Endothelial cell of umbilical vein (primary cell): ENCODE measurements at regions not wholly inside any gene's neighbourhood (a gene's known extent, or its start where the extent isn't known, plus 50 kb on each side); places are given as distances from the start of the nearest gene placed in this dataset.

Experiments
- BruUV-seq: library from RNA; stranded (reverse); fragments of 400-500 nt; replicated peaks from 2 replicates; lab custom pipeline; 2021; lab: Mats Ljungman, UMichigan
- CTCF ChIA-PET: fragments of 300-600, 350-600 bp; sonication (Branson Sonifier 250); formaldehyde crosslinking; loops from one replicate; lab custom pipeline; 2021; ENCODE audit warnings: antibody characterized with exemption, inconsistent platforms; lab: Charles Lee
- POLR2A ChIA-PET: fragments of 300-600, 350-600 bp; sonication (Branson Sonifier 250); formaldehyde crosslinking; loops from one replicate; lab custom pipeline; 2021; ENCODE audit warnings: antibody characterized with exemption, inconsistent platforms; lab: Charles Lee
- DNase-seq: peaks from one replicate; pipeline ENCODE4 v3.0.0-alpha.2; 2011; ENCODE audit warnings: low read depth, low spot score
- FAIRE-seq: peaks from 2 replicates; lab custom pipeline; 2011; peaks lifted over from hg19 to GRCh38; lab: Jason Lieb, UNC
- H2AFZ ChIP-seq: 2 replicates; pipeline ENCODE4 v1.6.0; 2012; ENCODE audit warnings: low read depth, low read length, control low read depth, inconsistent platforms
- H3K27ac ChIP-seq: 2 replicates; pipeline ENCODE4 v1.5.1; 2011; ENCODE audit warnings: low read depth, mild to moderate bottlenecking, control low read depth, low read length, moderate library complexity; ENCODE audit not compliant: insufficient read depth
- H3K27me3 ChIP-seq, 2 experiments: 2 replicates each; pipeline versions ENCODE4 v1.6.0 to v1.6.1; 2011; ENCODE audit warnings: low read length in 2 of 2, mixed read lengths in 1 of 2; ENCODE audit not compliant: control insufficient read depth in 2 of 2, insufficient read depth in 2 of 2
- H3K36me3 ChIP-seq, 2 experiments: 2 replicates in 1 of 2; 3 replicates in 1 of 2; pipeline ENCODE4 v1.5.1; 2011; ENCODE audit warnings: low read length in 2 of 2, mild to moderate bottlenecking in 1 of 2, moderate library complexity in 1 of 2; ENCODE audit not compliant: control insufficient read depth in 2 of 2, insufficient read depth in 2 of 2; ENCODE audit errors: extremely low read depth in 1 of 2
- H3K4me1 ChIP-seq: 3 replicates; pipeline ENCODE4 v1.5.1; 2011; ENCODE audit warnings: mild to moderate bottlenecking, low read length; ENCODE audit not compliant: control insufficient read depth, insufficient read depth; ENCODE audit errors: extremely low read depth
- H3K4me2 ChIP-seq: 2 replicates; pipeline ENCODE4 v1.6.1; 2011; ENCODE audit warnings: low read length, control low read depth, mixed read lengths; ENCODE audit not compliant: insufficient read depth
- H3K4me3 ChIP-seq, 3 experiments: fragments of 200-600 bp in 1 of 3; sonication (generic), shearing (Covaris generic) in 1 of 3; replicated peaks in 1 of 3; 2 replicates each; pipeline ENCODE4 v1.5.1; 2011 to 2016; ENCODE audit warnings: control low read depth in 3 of 3, low read length in 3 of 3, mild to moderate bottlenecking in 2 of 3, inconsistent platforms in 1 of 3, low read depth in 1 of 3, moderate library complexity in 1 of 3; ENCODE audit not compliant: insufficient read depth in 1 of 3
- H3K79me2 ChIP-seq: 2 replicates; pipeline ENCODE4 v1.6.0; 2012; ENCODE audit warnings: low read length, inconsistent platforms; ENCODE audit not compliant: control insufficient read depth, insufficient read depth
- H3K9ac ChIP-seq: replicated peaks from 2 replicates; pipeline ENCODE3; 2011; ENCODE audit warnings: low read length, control low read depth; ENCODE audit not compliant: insufficient read depth; ENCODE audit errors: extremely low read depth
- H3K9me1 ChIP-seq: replicated peaks from 3 replicates; pipeline ENCODE4 v1.6.0; 2011; ENCODE audit warnings: mild to moderate bottlenecking, low read length; ENCODE audit not compliant: control insufficient read depth, insufficient read depth; ENCODE audit errors: extremely low read depth
- H3K9me3 ChIP-seq: replicated peaks from 2 replicates; pipeline ENCODE4 v1.5.1; 2012; ENCODE audit warnings: low read length, inconsistent platforms; ENCODE audit not compliant: control insufficient read depth, insufficient read depth
- H4K20me1 ChIP-seq: replicated peaks from 2 replicates; pipeline ENCODE3; 2011; ENCODE audit warnings: mild to moderate bottlenecking, low read length; ENCODE audit not compliant: control insufficient read depth, insufficient read depth; ENCODE audit errors: extremely low read depth
- CTCF ChIP-seq, 2 donors: IDR thresholded peaks; 1 replicate in 1 of 2; 2 replicates in 1 of 2; pipeline ENCODE4 v1.5.1; 2011; ENCODE audit warnings: low read length in 2 of 2, mild to moderate bottlenecking in 2 of 2, moderate library complexity in 2 of 2, control low read depth in 1 of 2, inconsistent platforms in 1 of 2, low read depth in 1 of 2; ENCODE audit not compliant: insufficient read depth in 1 of 2; ENCODE audit errors: extremely low read depth in 1 of 2
- EZH2 ChIP-seq: IDR thresholded peaks from 2 replicates; pipeline ENCODE4 v1.6.1; 2012; ENCODE audit warnings: borderline replicate concordance, low read depth, mild to moderate bottlenecking, moderate library complexity, low read length, inconsistent platforms; ENCODE audit not compliant: severe bottlenecking
- FOS ChIP-seq: IDR thresholded peaks from 2 replicates; pipeline ENCODE4 v1.6.1; 2011; ENCODE audit warnings: mild to moderate bottlenecking, low read length, moderate library complexity, borderline replicate concordance; ENCODE audit not compliant: insufficient read depth
- GATA2 ChIP-seq: IDR thresholded peaks from 2 replicates; pipeline ENCODE4 v1.7.0; 2011; ENCODE audit warnings: low read depth, mild to moderate bottlenecking, moderate library complexity, mixed read lengths, low read length; ENCODE audit not compliant: insufficient read length, insufficient read depth
- MAX ChIP-seq: IDR thresholded peaks from 2 replicates; pipeline ENCODE4 v1.6.1; 2011; ENCODE audit not compliant: insufficient read depth, insufficient read length
- MYC ChIP-seq: IDR thresholded peaks from one replicate; pipeline ENCODE4 v1.6.1; 2011; ENCODE audit warnings: mild to moderate bottlenecking, low read depth, low read length
- POLR2A ChIP-seq: IDR thresholded peaks from 2 replicates; pipeline ENCODE4 v1.6.1; 2012; ENCODE audit warnings: low read depth, mild to moderate bottlenecking, control low read depth, low read length
- dilution Hi-C: fragments of 300-500 bp; cut with MboI; formaldehyde crosslinking; loops from one replicate; pipeline ENCODE4 v1.15.0; 2019; ENCODE audit warnings: low sequenced_read_pairs; ENCODE audit not compliant: extremely low pct_ligation_motif_present
- intact Hi-C: fragments of 100-400 bp; cut with micrococcal nuclease; formaldehyde crosslinking; loops from one replicate; pipeline ENCODE4 v1.10.0; 2022

- no TSS peak for BruUV-seq
- H3K79me2 ChIP-seq: no peaks in the 10 kb centered on the region
- H3K9me1 ChIP-seq: no peaks in the 10 kb centered on the region
- ChIA-PET POLR2A (no interaction called here), CTCF (no interaction called here)
- H3K4me1 ChIP-seq: no peaks in the 10 kb centered on the region
- H3K27ac ChIP-seq: no peak overlapping the region
- H3K4me3 ChIP-seq: no peak overlapping the region
- H4K20me1 ChIP-seq: no peaks in the 10 kb centered on the region
- H3K9me3 ChIP-seq: no peaks in the 10 kb centered on the region
- no peaks in the 10 kb centered on the region for H3K36me3 ChIP-seq
- intact Hi-C loops (no loop called here), dilution Hi-C loops (no loop called here)
- H3K9ac ChIP-seq: no peak overlapping the region
- TF ChIP-seq EZH2 (no peak), MYC (no peak), MAX (no peak), CTCF (IDR thresholded peaks at IDR 0.05; ENCODE audit: extremely low read depth in 1 of 2, insufficient read depth in 1 of 2, low read depth in 1 of 2, low read length in 2 of 2) (no peak), FOS (no peak), POLR2A (no peak), GATA2 (no peak)
- no peak for FAIRE-seq
- no peak overlapping the region for H2AFZ ChIP-seq
- H3K4me2 ChIP-seq: no peak overlapping the region
- DNase-seq: no peak
- peaks cover 2 to 3% of the 10 kb centered on the region in 2 experiments for H3K27me3 ChIP-seq
These were observed 136.7 kb upstream of the TLE3 start for GRCh38 chr15:70234256-70234905.
